Peyer's patch (tissue), 4 donors: ENCODE measurements at regions not wholly inside any gene's neighbourhood (a gene's known extent, or its start where the extent isn't known, plus 50 kb on each side); places are given as distances from the start of the nearest gene placed in this dataset.

Experiments used
- CTCF ChIP-seq, 6 experiments: fragments of 450-650 bp in 4 of 6; fragments of 200-600 bp in 2 of 6; sonication (generic) in 1 of 6; IDR thresholded peaks; one replicate each; pipeline ENCODE4 v1.5.1; 2017 to 2019; ENCODE audit warnings: antibody characterized with exemption in 6 of 6, mild to moderate bottlenecking in 3 of 6, moderate library complexity in 1 of 6
- POLR2A ChIP-seq, 2 donors: fragments of 450-650 bp; IDR thresholded peaks; one replicate each; pipeline ENCODE4 v1.5.1; 2017; ENCODE audit warnings: antibody characterized with exemption in 2 of 2, mild to moderate bottlenecking in 2 of 2, moderate library complexity in 2 of 2

- TF ChIP-seq CTCF (IDR thresholded peaks at IDR 0.05) (no peak), POLR2A (IDR thresholded peaks at IDR 0.05) (no peak)
Observed at GRCh38 chr1:181409981-181410380, 73.3 kb upstream of the CACNA1E start.
